ENCODE measurements at regions not wholly inside any gene's neighbourhood (a gene's known extent, or its start where the extent isn't known, plus 50 kb on each side); places are given as distances from the start of the nearest gene placed in this dataset.

GRCh38 chr4:53682908-53683307, 91.6 kb upstream of the LNX1 start:
- no peak for DNase-seq

- DNase-seq, result peak; percentile 27
Measured at GRCh38 chr4:53682196-53682595, 90.9 kb upstream of the LNX1 start.

DNA sequence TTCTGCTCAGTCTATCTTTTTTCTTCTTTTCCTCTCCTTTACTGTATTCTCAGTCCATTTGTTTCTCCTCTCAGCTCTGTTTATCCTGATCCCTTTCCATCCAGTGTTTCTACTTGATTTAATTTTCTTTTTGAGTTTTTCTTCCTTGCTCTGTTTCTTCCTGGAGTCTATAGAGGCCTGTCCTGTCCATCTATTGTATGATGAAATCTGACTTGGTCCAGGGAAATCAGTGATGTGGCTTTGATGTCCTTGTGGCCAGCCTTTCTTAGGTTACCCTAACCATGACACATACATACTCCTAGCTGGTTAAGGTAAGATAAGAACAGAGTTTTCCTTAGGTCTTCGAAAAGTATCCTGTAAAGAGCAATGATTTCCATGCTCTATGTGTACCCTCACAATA, 89.3 kb upstream of the LNX1 start:
- no peak for DNase-seq

DNA sequence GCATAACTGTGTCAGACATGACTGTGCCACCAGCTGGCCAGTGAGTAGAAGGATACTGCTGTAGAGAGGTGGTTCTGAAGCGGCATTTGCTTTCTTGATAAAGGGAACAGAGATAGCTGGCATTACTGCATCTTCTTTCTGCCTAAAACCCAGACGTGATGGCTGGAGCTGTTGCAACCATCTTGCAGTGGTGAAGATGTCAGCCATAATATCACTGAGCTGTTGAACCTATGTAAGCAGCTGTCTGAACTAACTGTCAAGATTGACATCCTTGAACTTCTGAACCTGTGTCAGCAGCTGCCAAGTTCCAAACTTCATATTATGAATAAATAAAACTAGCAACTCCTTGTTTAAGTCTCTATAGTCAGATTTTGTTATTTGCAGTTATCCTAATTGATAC, 88.9 kb upstream of the LNX1 start:
- no peak for DNase-seq

DNA sequence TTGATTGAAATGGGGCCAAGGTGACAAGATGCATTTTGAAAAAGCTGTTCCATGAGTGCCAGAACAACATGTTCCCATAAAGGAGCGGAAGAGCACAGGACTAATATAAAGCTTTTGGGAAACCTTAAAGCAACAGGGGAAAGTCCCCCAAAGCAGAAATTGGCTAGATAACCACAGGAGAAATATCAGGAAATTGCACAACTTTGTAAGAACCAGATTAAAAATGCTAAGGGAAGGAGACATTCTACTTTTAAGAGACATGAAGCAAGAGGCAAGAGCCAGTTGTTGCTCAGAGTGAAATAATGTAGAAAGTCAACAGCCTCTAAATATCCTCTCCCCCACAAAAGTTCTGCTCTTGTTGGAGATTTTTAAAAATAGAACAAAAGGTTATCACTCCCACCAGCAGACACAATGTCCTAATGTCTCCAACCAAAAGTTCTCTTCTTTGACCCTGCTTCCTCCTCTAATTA, 85.2 kb upstream of the LNX1 start:
- DNase-seq, result peak; percentile 59

GRCh38 chr4:53674903-53675302, 83.6 kb upstream of the LNX1 start:
- no peak for DNase-seq

DNA sequence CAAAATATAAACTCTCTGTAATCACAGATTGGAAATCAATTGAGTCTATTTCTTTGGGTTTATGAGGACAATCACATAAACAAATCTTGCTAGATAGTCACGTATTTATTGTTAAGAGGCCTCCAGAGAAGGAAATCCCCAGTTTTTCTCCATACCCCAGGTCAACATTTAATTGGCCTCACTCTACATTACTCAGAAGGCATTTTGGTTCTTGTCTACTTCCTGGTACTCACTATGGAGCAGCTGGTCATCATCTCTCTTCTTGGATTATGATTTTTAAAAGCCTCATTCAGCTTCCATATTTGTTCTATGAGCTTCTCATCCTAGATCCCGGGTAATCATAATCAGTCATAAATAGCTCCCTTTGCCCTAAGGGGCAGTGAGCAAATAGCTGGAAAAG, 81.6 kb upstream of the LNX1 start:
- DNase-seq, result no peak

DNA sequence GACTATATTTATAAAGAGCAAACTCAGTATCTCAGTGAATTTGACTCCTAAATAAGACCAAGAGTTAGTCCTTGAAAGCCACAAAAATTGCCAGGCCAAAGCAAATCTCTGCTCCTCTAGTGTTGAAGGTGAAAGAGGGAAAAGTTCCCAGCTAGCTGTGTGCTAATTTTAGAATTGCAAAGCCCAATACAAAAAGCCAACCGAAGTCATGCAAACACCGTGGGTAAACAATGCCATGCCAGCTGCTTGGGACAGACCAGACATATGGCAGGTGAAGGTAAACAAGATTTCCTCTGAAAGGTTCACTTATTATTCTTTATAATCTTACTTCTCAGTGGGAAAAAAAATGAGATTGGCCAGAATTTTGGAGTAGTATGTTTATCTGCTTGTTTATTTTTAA, 80.5 kb upstream of the LNX1 start:
- DNase-seq, result no peak

- no peak for DNase-seq
Measured at GRCh38 chr4:53659737-53660136, 68.5 kb upstream of the LNX1 start.

- no peak for DNase-seq
Measured at GRCh38 chr4:53659112-53659511, 67.8 kb upstream of the LNX1 start.

GRCh38 chr4:53658029-53658428, 66.7 kb upstream of the LNX1 start:
- DNase-seq, result no peak

- DNase-seq, result no peak
Measured at GRCh38 chr4:53656421-53656981, 65.2 kb upstream of the LNX1 start.

GRCh38 chr4:53654300-53654758, 63.0 kb upstream of the LNX1 start:
- DNase-seq, result no peak

DNA sequence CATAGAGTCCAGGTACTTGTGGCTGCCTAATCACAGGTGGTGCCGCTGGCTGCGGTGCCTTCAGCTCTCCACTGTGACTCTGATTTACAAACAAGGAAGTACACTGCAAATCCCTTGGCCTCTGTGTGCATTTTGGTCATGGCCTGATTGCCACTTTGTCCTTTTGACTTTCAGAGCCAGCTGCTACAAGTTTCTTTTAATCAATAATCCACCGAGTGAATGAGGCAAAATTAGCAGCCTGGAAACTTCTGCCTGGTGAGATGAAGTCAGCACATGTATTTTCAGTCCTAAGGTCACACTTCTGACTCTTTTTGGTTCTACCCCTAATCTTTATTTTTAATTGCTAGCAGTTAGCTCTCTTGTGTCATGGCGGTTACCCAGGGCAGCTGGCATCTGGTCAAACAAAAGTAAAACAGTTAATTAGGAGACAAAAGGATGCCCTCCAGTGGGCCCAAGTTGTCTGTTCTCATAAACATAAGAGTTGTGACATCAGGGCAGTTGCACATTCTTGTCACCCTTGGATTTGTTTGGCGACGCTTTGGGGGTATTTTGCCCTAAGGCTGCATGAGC, 62.3 kb upstream of the LNX1 start:
- no peak for DNase-seq

DNA sequence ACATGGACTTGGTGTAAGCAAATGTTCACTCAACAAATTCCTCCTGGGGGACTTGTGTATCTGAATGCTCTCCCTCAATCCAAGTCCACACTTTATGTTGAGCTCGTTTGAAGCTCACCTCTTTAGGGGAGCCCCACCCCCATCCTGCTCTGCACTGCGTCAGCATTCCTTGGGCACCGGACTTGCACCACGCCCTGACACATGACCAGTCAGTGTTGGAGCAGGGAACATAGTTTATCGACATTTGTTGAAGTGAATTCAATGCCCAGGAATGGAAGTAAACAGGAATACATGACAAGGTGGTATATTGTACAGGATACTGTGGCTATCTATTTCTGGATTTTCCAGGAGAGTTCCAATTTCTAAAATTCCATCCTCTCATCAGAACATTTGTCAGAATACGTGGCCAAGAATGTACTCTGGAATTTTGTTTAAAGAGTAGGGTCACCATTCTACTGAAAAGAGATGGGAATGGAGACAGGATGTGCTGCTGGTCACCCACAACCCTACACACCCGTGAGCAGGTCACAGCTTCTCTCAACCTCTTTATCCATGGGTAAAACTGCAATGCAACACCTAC, 60.0 kb upstream of the LNX1 start:
- DNase-seq, result no peak

- DNase-seq, result no peak
Measured at GRCh38 chr4:53649357-53649756, 58.1 kb upstream of the LNX1 start.

DNA sequence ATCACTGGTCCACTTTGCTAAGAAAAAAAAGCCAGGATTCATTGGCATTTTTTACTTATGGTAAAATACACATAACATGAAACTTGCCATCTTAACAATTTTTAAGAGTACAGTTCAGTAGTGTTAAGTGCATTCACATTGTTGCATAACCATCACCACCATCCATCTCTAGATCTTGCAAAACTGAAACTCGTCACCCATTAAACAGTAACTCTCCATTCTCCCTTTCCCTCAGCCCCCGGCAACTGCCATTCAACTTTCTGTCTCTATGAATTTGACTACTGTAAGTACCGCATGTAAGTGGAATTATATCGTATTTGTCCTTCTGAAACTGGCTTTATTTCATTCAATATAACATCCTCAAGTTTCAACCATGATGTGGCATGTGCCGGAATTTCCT, 56.3 kb upstream of the LNX1 start:
- DNase-seq, result no peak

DNA sequence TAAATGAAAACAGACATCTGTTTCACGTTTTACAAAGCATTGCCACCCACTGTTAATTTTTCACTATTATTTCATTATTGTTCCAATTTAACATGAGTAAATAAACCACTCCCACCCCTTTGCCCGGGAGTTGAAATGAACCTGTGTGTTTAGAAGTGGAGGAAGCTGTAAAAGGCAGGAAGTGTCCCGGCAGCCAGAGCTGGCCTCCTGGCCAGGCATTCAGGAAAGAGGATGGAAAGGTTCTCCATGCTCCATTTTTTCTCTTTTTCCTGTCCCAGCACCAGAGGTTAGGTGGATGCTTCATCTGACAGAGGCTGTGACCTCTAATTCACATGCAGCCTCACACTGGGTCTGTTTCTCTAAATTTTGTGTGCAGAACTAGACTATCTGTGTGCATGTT, 55.5 kb upstream of the LNX1 start:
- no peak for DNase-seq

DNA sequence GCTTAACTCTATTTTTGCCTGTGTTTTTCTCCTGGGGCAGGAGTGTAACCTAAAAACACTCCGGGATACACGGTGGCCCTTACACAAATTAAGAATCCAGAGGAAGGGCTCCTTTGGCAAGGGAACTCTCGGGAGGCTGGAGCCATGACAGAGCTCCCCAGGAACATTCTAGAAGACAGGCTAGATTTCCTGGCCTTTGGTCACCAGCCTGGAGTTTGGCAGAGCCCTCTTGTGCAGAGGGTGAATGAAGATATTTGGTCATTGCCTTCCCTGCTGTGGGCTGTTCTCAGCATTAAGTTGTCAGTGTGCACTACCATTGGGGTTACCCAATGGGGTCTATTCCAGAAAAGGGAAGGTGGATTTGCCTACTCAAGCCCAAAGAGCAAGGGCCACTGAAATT, 53.8 kb upstream of the LNX1 start:
- no peak for DNase-seq

- DNase-seq, result no peak
Measured at GRCh38 chr4:53644607-53645006, 53.3 kb upstream of the LNX1 start.
